ENCODE measurements at regions not wholly inside any gene's neighbourhood (a gene's known extent, or its start where the extent isn't known, plus 50 kb on each side); places are given as distances from the start of the nearest gene placed in this dataset.
"Not testable (repeated sequence)": the region's sequence is repeated elsewhere in the genome, so short reads cannot be mapped to it uniquely, and the experiment has no call there.

GRCh38 chr1:10882069-10882468, 85.6 kb upstream of the CASZ1 start:
- ATAC-seq (no peak), DNase-seq (no peak)
- no peak overlapping the region for H3K4me3 ChIP-seq (ENCODE audit: low read length)
- H3K27ac ChIP-seq (ENCODE audit: low read depth, low read length) = no peak overlapping the region
- H3K36me3 ChIP-seq (ENCODE audit: control insufficient read depth in 2 of 3, insufficient read depth in 3 of 3, low read length in 3 of 3) = no peaks in the 10 kb centered on the region
- H3K4me3 Mint-ChIP-seq = no peak overlapping the region
- peaks cover 9 to 30% (median 14%) of the 10 kb centered on the region in 5 donors for H3K27me3 Mint-ChIP-seq
- POLR2A ChIA-PET = no interaction called here
- CTCF ChIA-PET = no interaction called here
- H3K4me1 ChIP-seq (ENCODE audit: control insufficient read depth in 2 of 2, insufficient read depth in 2 of 2, low read length in 2 of 2) = no peaks in the 10 kb centered on the region
- no peaks in the 10 kb centered on the region for H3K4me1 Mint-ChIP-seq
- no peaks in the 10 kb centered on the region for H3K36me3 Mint-ChIP-seq
- no peaks in the 10 kb centered on the region for H3K9me3 Mint-ChIP-seq
- no peaks in the 10 kb centered on the region for H3K9me3 ChIP-seq (ENCODE audit: control insufficient read depth in 2 of 3, low read length in 3 of 3)
- no peak overlapping the region for H3K27ac Mint-ChIP-seq
- H3K27me3 ChIP-seq (ENCODE audit: control insufficient read depth in 2 of 2, insufficient read depth in 2 of 2, low read length in 2 of 2) = no peaks in the 10 kb centered on the region
- intact Hi-C loops (cut with micrococcal nuclease) = no loop called here

GRCh38 chr1:10887032-10887431, 90.6 kb upstream of the CASZ1 start:
- peaks cover 36 to 57% (median 40%) of the 10 kb centered on the region in 5 donors for H3K27me3 Mint-ChIP-seq
- not testable (repeated sequence) for H3K4me3 Mint-ChIP-seq
- CTCF ChIA-PET = interaction anchor here (0.7 kb wide), 1 partner anchor 429 kb away, joined by 3 read pairs; no protein-coding TSS in a partner anchor

GRCh38 chr1:10888291-10888690, 91.8 kb upstream of the CASZ1 start:
- Histone ChIP-seq H3K4me3 (ENCODE audit: low read length) (no peak overlapping the region), H3K9me3 (ENCODE audit: control insufficient read depth in 2 of 3, low read length in 3 of 3) (no peaks in the 10 kb centered on the region), H3K36me3 (ENCODE audit: control insufficient read depth in 2 of 3, insufficient read depth in 3 of 3, low read length in 3 of 3) (no peaks in the 10 kb centered on the region), H3K27me3 (ENCODE audit: control insufficient read depth in 2 of 2, insufficient read depth in 2 of 2, low read length in 2 of 2) (peaks cover 0 to 4% of the 10 kb centered on the region in 2 donors), H3K27ac (ENCODE audit: low read depth, low read length) (no peak overlapping the region), H3K4me1 (ENCODE audit: control insufficient read depth in 2 of 2, insufficient read depth in 2 of 2, low read length in 2 of 2) (no peaks in the 10 kb centered on the region)
- POLR2A ChIA-PET = no interaction called here
- CTCF ChIA-PET = no interaction called here
- Mint-ChIP-seq H3K36me3 (peaks cover 0 to 4% (median 0%) of the 10 kb centered on the region in 5 donors), H3K27me3 (peaks cover 41 to 63% (median 45%) of the 10 kb centered on the region in 5 donors), H3K27ac (no peak overlapping the region), H3K4me1 (peaks cover 0 to 14% (median 8%) of the 10 kb centered on the region in 7 donors), H3K9me3 (peaks cover 0 to 3% (median 0%) of the 10 kb centered on the region in 11 donors), H3K4me3 (peak overlapping the region in 1 of 10 donors; percentile 26)
- no peak for DNase-seq
- intact Hi-C loops (cut with micrococcal nuclease) = no loop called here
- ATAC-seq = no peak

More at GRCh38 chr1:10887032-10887431, 90.6 kb upstream of the CASZ1 start:
- H3K4me1 Mint-ChIP-seq = peaks cover 0 to 14% (median 8%) of the 10 kb centered on the region in 7 donors
- H3K9me3 ChIP-seq (ENCODE audit: control insufficient read depth in 2 of 3, low read length in 3 of 3); H3K36me3 ChIP-seq (ENCODE audit: control insufficient read depth in 2 of 3, insufficient read depth in 3 of 3, low read length in 3 of 3); H3K4me1 ChIP-seq (ENCODE audit: control insufficient read depth in 2 of 2, insufficient read depth in 2 of 2, low read length in 2 of 2); intact Hi-C loops (cut with micrococcal nuclease); H3K36me3 Mint-ChIP-seq; POLR2A ChIA-PET; H3K27ac Mint-ChIP-seq; H3K27ac ChIP-seq (ENCODE audit: low read depth, low read length); DNase-seq; H3K9me3 Mint-ChIP-seq; H3K4me3 ChIP-seq (ENCODE audit: low read length); H3K27me3 ChIP-seq (ENCODE audit: control insufficient read depth in 2 of 2, insufficient read depth in 2 of 2, low read length in 2 of 2); ATAC-seq: not testable (repeated sequence)

- Histone ChIP-seq H3K27ac (ENCODE audit: low read depth, low read length) (no peak overlapping the region), H3K9me3 (ENCODE audit: control insufficient read depth in 2 of 3, low read length in 3 of 3) (no peaks in the 10 kb centered on the region), H3K4me3 (ENCODE audit: low read length) (no peak overlapping the region), H3K36me3 (ENCODE audit: control insufficient read depth in 2 of 3, insufficient read depth in 3 of 3, low read length in 3 of 3) (no peaks in the 10 kb centered on the region), H3K27me3 (ENCODE audit: control insufficient read depth in 2 of 2, insufficient read depth in 2 of 2, low read length in 2 of 2) (peaks cover 0 to 4% of the 10 kb centered on the region in 2 donors), H3K4me1 (ENCODE audit: control insufficient read depth in 2 of 2, insufficient read depth in 2 of 2, low read length in 2 of 2) (no peaks in the 10 kb centered on the region)
- H3K27ac Mint-ChIP-seq = peak overlapping the region in 1 of 9 donors; percentile 52
- ChIA-PET POLR2A (no interaction called here), CTCF (no interaction called here)
- peak overlapping the region in 8 of 10 donors; percentile 59 to 69 (median 66) for H3K4me3 Mint-ChIP-seq
- intact Hi-C loops (cut with micrococcal nuclease) = no loop called here
- H3K9me3 Mint-ChIP-seq = peaks cover 0 to 3% (median 0%) of the 10 kb centered on the region in 11 donors
- ATAC-seq = no peak
- DNase-seq = no peak
- H3K27me3 Mint-ChIP-seq = peaks cover 41 to 64% (median 46%) of the 10 kb centered on the region in 5 donors
- H3K36me3 Mint-ChIP-seq = peaks cover 0 to 4% (median 0%) of the 10 kb centered on the region in 5 donors
- H3K4me1 Mint-ChIP-seq = peaks cover 0 to 14% (median 8%) of the 10 kb centered on the region in 7 donors
Measured at GRCh38 chr1:10888791-10889649, 92.6 kb upstream of the CASZ1 start.

- no peaks in the 10 kb centered on the region for H3K4me1 ChIP-seq (ENCODE audit: control insufficient read depth in 2 of 2, insufficient read depth in 2 of 2, low read length in 2 of 2)
- H3K9me3 ChIP-seq (ENCODE audit: control insufficient read depth in 2 of 3, low read length in 3 of 3) = no peaks in the 10 kb centered on the region
- peaks cover 0 to 4% of the 10 kb centered on the region in 2 donors for H3K27me3 ChIP-seq (ENCODE audit: control insufficient read depth in 2 of 2, insufficient read depth in 2 of 2, low read length in 2 of 2)
- H3K4me1 Mint-ChIP-seq = peaks cover 0 to 14% (median 8%) of the 10 kb centered on the region in 7 donors
- intact Hi-C loops (cut with micrococcal nuclease) = no loop called here
- no peak overlapping the region for H3K4me3 ChIP-seq (ENCODE audit: low read length)
- peaks cover 40 to 57% (median 47%) of the 10 kb centered on the region in 5 donors for H3K27me3 Mint-ChIP-seq
- H3K27ac Mint-ChIP-seq = peak overlapping the region in 1 of 9 donors; percentile 58
- peak overlapping the region in 3 of 10 donors; percentile 10 to 66 (median 51) for H3K4me3 Mint-ChIP-seq
- DNase-seq (no peak), ATAC-seq (no peak)
- H3K9me3 Mint-ChIP-seq = peaks cover 0 to 3% (median 0%) of the 10 kb centered on the region in 11 donors
- H3K27ac ChIP-seq (ENCODE audit: low read depth, low read length) = no peak overlapping the region
- H3K36me3 Mint-ChIP-seq = peaks cover 0 to 4% (median 0%) of the 10 kb centered on the region in 5 donors
- no peaks in the 10 kb centered on the region for H3K36me3 ChIP-seq (ENCODE audit: control insufficient read depth in 2 of 3, insufficient read depth in 3 of 3, low read length in 3 of 3)
- ChIA-PET CTCF (no interaction called here), POLR2A (no interaction called here)
Measured at GRCh38 chr1:10889650-10890353, 93.4 kb upstream of the CASZ1 start.

GRCh38 chr1:10890491-10891071, 94.1 kb upstream of the CASZ1 start:
- Mint-ChIP-seq H3K4me3 (peak overlapping the region in 1 of 10 donors; percentile 66), H3K4me1 (peaks cover 0 to 14% (median 8%) of the 10 kb centered on the region in 7 donors), H3K9me3 (peaks cover 0 to 3% (median 0%) of the 10 kb centered on the region in 11 donors), H3K36me3 (peaks cover 0 to 4% (median 0%) of the 10 kb centered on the region in 5 donors), H3K27me3 (peaks cover 34 to 53% (median 47%) of the 10 kb centered on the region in 5 donors), H3K27ac (peak overlapping the region in 1 of 9 donors; percentile 58)
- H3K27me3 ChIP-seq (ENCODE audit: control insufficient read depth in 2 of 2, insufficient read depth in 2 of 2, low read length in 2 of 2) = peaks cover 0 to 4% of the 10 kb centered on the region in 2 donors
- no peak overlapping the region for H3K4me3 ChIP-seq (ENCODE audit: low read length)
- H3K36me3 ChIP-seq (ENCODE audit: control insufficient read depth in 2 of 3, insufficient read depth in 3 of 3, low read length in 3 of 3) = no peaks in the 10 kb centered on the region
- H3K27ac ChIP-seq (ENCODE audit: low read depth, low read length) = no peak overlapping the region
- ATAC-seq (no peak), DNase-seq (no peak)
- ChIA-PET CTCF (no interaction called here), POLR2A (no interaction called here)
- no peaks in the 10 kb centered on the region for H3K4me1 ChIP-seq (ENCODE audit: control insufficient read depth in 2 of 2, insufficient read depth in 2 of 2, low read length in 2 of 2)
- intact Hi-C loops (cut with micrococcal nuclease) = no loop called here
- no peaks in the 10 kb centered on the region for H3K9me3 ChIP-seq (ENCODE audit: control insufficient read depth in 2 of 3, low read length in 3 of 3)
